ENCODE measurements at regions not wholly inside any gene's neighbourhood (a gene's known extent, or its start where the extent isn't known, plus 50 kb on each side); places are given as distances from the start of the nearest gene placed in this dataset.

DNA sequence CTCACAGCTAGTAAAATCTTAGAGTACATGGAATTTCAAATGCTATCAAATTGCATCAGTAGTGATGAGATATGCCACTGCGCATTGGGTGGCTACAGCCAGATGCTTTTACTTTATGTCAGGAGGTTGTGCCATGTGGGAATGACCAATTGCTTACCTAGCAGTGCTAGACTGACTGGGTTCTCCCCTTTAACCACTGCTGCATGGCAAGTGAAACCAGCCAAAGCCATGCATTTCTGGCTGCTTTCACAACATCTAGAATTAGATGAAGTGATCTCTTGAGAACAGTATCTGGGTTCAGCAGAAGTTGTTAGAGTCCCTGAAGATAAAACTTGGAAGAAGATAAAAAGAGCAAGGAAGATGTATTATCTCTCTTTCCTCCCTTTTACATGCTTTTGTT lies 1174.2 kb upstream of the CDH2 start:
- Histone ChIP-seq H3K4me2 (no peak overlapping the region), H3K9me3 (no peaks in the 10 kb centered on the region; the same call in 1 of the 2 replicates), H3K27ac (no peak overlapping the region), H3K9ac (no peak overlapping the region), H3K27me3 (no peaks in the 10 kb centered on the region), H3K36me3 (no peaks in the 10 kb centered on the region), H4K20me1 (no peaks in the 10 kb centered on the region), H3K4me1 (no peaks in the 10 kb centered on the region), H3K4me3 (no peak overlapping the region)
- TF ChIP-seq Cebpa-rat (IDR thresholded peaks at IDR 0.05) = no peak

DNA sequence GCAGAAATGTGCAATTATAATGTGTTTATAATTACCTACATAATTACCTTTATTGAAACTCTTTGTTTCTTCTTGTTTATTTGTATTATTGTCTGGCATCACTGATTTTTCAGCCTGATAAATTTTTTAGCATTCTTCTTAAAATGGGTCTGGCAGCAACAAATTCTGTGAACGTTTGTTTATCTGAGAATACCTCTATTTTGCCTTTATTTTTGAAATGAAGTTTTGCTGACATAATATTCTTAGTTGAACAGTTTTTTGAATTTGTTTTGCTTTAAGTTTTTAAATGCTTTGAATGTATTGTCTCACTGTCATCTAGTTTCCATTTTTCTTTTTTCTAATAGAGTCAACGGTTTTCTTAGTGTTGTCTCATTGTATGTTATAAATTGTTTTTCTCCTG lies 1152.0 kb upstream of the CDH2 start:
- Histone ChIP-seq H3K9me3 (no peaks in the 10 kb centered on the region), H3K4me2 (no peak overlapping the region), H4K20me1 (no peaks in the 10 kb centered on the region), H3K4me1 (no peaks in the 10 kb centered on the region), H3K36me3 (no peaks in the 10 kb centered on the region), H3K4me3 (no peak overlapping the region), H3K27ac (no peak overlapping the region), H3K27me3 (no peaks in the 10 kb centered on the region), H3K9ac (no peak overlapping the region)
- no peak for TF ChIP-seq Cebpa-rat (IDR thresholded peaks at IDR 0.05)

- no peaks in the 10 kb centered on the region for H3K4me1 ChIP-seq
- no peak overlapping the region for H3K9ac ChIP-seq
- no peak overlapping the region for H3K27ac ChIP-seq
- H3K9me3 ChIP-seq = no peaks in the 10 kb centered on the region
- TF ChIP-seq Cebpa-rat (IDR thresholded peaks at IDR 0.05) = no peak
- no peak overlapping the region for H3K4me3 ChIP-seq
- H3K4me2 ChIP-seq = no peak overlapping the region
- no peaks in the 10 kb centered on the region for H3K36me3 ChIP-seq
- no peaks in the 10 kb centered on the region for H3K27me3 ChIP-seq
- H4K20me1 ChIP-seq = no peaks in the 10 kb centered on the region
Measured at GRCh38 chr18:29326214-29326613, 1149.3 kb upstream of the CDH2 start.

DNA sequence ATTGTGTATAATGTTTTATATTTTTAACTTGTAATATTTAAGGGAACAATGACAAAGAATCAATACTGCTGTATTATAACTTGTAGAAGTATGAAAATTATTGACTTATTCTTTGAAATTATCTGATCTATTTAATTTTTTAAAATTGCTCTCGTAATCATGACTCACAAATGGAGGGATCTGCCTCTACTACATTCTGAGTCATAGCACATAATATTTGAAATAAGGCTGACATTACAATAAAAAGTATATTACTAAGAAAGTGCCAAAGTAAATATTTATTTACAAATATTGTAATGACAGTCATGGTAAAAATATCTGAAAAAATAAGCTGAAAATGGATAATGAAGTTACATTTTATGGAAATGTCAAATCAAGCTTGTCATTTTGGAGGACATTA lies 1144.6 kb upstream of the CDH2 start:
- Histone ChIP-seq H3K27ac (no peak overlapping the region), H3K36me3 (no peaks in the 10 kb centered on the region), H3K4me2 (no peak overlapping the region), H3K27me3 (no peaks in the 10 kb centered on the region), H3K9me3 (no peaks in the 10 kb centered on the region), H4K20me1 (no peaks in the 10 kb centered on the region), H3K4me3 (no peak overlapping the region), H3K4me1 (no peaks in the 10 kb centered on the region), H3K9ac (no peak overlapping the region)
- TF ChIP-seq Cebpa-rat (IDR thresholded peaks at IDR 0.05) = no peak

DNA sequence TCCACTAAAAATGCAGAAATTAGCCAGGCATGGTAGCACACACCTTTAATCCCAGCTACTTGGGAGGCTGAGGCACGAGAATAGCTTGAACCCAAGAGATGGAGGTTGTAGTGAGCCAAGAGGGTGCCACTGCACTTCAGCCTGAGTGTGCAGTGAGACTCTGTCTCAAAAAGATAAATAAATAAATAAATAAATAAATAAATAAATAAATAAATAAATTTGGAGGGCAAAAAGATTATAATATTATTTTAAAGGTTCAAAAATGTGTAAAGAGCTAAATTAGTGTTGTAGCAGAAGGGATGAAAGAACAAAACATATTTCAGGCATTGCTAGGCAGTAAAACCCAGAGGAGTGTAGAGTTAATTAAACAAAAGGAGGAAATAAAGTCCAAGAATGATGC lies 1136.4 kb upstream of the CDH2 start:
- Histone ChIP-seq H3K36me3 (no peaks in the 10 kb centered on the region), H3K9me3 (no peaks in the 10 kb centered on the region), H4K20me1 (no peaks in the 10 kb centered on the region), H3K4me3 (no peak overlapping the region), H3K4me1 (no peaks in the 10 kb centered on the region), H3K27me3 (no peaks in the 10 kb centered on the region), H3K27ac (no peak overlapping the region), H3K9ac (no peak overlapping the region), H3K4me2 (no peak overlapping the region)
- no peak for TF ChIP-seq Cebpa-rat (IDR thresholded peaks at IDR 0.05)

DNA sequence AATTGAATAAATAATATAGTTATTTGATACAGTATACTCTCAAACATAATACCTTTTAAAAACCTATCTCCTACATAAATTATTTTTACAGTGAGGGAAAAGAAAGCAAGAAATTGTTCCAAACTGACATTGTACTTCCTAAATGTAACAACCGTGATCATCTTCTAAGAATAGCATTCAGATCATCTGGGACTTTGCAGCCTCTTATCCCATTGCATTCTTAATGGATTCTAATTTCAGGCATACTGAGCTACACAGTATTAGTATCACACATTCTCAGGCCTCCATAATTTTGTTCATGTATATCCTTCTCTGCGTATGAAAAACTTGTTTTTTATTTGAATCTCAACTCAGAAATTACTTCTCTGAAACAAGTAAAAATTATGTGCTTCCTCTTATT lies 1134.7 kb upstream of the CDH2 start:
- no peak for TF ChIP-seq Cebpa-rat (IDR thresholded peaks at IDR 0.05)
- Histone ChIP-seq H3K9me3 (no peaks in the 10 kb centered on the region), H4K20me1 (no peaks in the 10 kb centered on the region), H3K36me3 (no peaks in the 10 kb centered on the region), H3K9ac (no peak overlapping the region), H3K4me2 (no peak overlapping the region), H3K4me3 (no peak overlapping the region), H3K27ac (no peak overlapping the region), H3K27me3 (no peaks in the 10 kb centered on the region), H3K4me1 (no peaks in the 10 kb centered on the region)

DNA sequence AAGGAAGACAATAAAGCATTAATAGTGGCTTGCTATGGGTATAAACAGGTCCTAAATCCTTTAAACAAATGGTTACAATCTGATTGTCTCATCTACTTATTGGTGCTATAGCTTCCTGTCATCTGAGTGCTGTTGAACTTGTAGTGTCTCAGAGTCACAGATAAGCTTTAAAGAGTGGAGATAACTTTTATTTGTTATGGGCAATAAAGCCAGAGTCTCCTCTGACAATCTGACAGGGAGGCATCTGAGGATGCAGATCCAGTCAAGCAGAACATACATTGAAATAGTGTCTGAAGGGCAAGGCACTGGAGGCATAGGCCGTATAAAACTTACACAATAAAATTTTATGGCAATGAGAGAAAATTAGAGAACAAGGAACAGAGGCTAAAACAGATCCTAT lies 1132.4 kb upstream of the CDH2 start:
- no peak for TF ChIP-seq Cebpa-rat (IDR thresholded peaks at IDR 0.05)
- H4K20me1 ChIP-seq = no peaks in the 10 kb centered on the region
- no peaks in the 10 kb centered on the region for H3K9me3 ChIP-seq
- H3K36me3 ChIP-seq = no peaks in the 10 kb centered on the region
- H3K27ac ChIP-seq = no peak overlapping the region
- H3K27me3 ChIP-seq = no peaks in the 10 kb centered on the region
- H3K4me1 ChIP-seq = no peaks in the 10 kb centered on the region
- H3K9ac ChIP-seq = no peak overlapping the region
- H3K4me3 ChIP-seq = no peak overlapping the region
- no peak overlapping the region for H3K4me2 ChIP-seq

GRCh38 chr18:29307982-29308381 lies 1131.1 kb upstream of the CDH2 start:
- TF ChIP-seq Cebpa-rat (IDR thresholded peaks at IDR 0.05) = no peak
- no peak overlapping the region for H3K4me2 ChIP-seq

DNA sequence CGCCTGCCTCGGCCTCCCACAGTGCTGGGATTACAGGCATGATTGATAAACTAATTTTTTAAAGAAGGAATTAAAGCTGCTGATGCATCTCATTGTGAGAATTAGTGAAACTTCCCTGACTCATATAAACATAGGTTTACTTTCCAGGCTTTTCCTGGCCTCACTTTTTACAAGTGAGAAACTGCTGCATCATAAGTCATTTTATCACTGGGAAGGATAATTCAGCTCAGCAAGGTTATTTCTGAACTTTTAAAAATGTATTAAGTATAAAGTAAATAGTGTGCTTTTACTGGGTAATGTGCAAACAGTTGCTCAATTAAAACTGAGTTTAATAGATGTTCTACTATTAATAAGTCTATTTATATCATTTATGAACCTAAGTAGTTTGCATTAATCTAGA lies 1130.3 kb upstream of the CDH2 start:
- no peak overlapping the region for H3K27ac ChIP-seq
- no peaks in the 10 kb centered on the region for H4K20me1 ChIP-seq
- TF ChIP-seq Cebpa-rat (IDR thresholded peaks at IDR 0.05) = no peak
- no peak overlapping the region for H3K4me2 ChIP-seq
- no peaks in the 10 kb centered on the region for H3K4me1 ChIP-seq
- no peaks in the 10 kb centered on the region for H3K9me3 ChIP-seq
- no peaks in the 10 kb centered on the region for H3K36me3 ChIP-seq
- H3K9ac ChIP-seq = no peak overlapping the region
- H3K27me3 ChIP-seq = no peaks in the 10 kb centered on the region
- no peak overlapping the region for H3K4me3 ChIP-seq

More at GRCh38 chr18:29307982-29308381, 1131.1 kb upstream of the CDH2 start:
- H3K27me3 ChIP-seq = no peaks in the 10 kb centered on the region
- H3K27ac ChIP-seq = no peak overlapping the region
- H3K4me3 ChIP-seq = no peak overlapping the region
- H3K9ac ChIP-seq = no peak overlapping the region
- H4K20me1 ChIP-seq = no peaks in the 10 kb centered on the region
- no peaks in the 10 kb centered on the region for H3K9me3 ChIP-seq
- no peaks in the 10 kb centered on the region for H3K36me3 ChIP-seq
- H3K4me1 ChIP-seq = no peaks in the 10 kb centered on the region

DNA sequence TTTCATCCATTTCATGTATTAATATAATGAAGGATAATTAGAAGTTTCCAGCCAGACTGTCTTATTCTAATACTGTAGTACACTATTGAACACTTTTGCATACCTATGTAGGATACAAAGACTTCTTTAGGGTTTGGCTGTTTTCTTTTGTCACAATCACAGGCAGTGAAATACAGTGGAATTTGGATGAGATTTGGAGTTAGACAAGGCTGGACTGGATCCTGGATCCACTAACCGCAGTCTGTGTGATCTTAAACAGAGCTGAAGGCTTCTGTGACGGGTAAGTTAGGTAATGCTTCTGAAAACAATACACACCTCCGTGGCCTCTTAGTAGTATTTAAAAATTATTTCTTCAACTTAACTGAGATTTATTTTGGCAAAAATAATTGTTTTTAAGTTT lies 1128.6 kb upstream of the CDH2 start:
- H3K4me2 ChIP-seq = no peak overlapping the region

GRCh38 chr18:29301048-29301447 lies 1124.1 kb upstream of the CDH2 start:
- Histone ChIP-seq H3K4me1 (no peaks in the 10 kb centered on the region), H3K27ac (no peak overlapping the region), H4K20me1 (no peaks in the 10 kb centered on the region), H3K9ac (no peak overlapping the region), H3K9me3 (no peaks in the 10 kb centered on the region), H3K4me3 (no peak overlapping the region), H3K36me3 (no peaks in the 10 kb centered on the region), H3K27me3 (no peaks in the 10 kb centered on the region), H3K4me2 (no peak overlapping the region)
- TF ChIP-seq Cebpa-rat (IDR thresholded peaks at IDR 0.05) = no peak

More for the DNA sequence above, 1128.6 kb upstream of the CDH2 start:
- Histone ChIP-seq H3K27ac (no peak overlapping the region), H3K9me3 (no peaks in the 10 kb centered on the region), H3K27me3 (no peaks in the 10 kb centered on the region), H4K20me1 (no peaks in the 10 kb centered on the region), H3K4me1 (no peaks in the 10 kb centered on the region), H3K36me3 (no peaks in the 10 kb centered on the region), H3K9ac (no peak overlapping the region), H3K4me3 (no peak overlapping the region)
- no peak for TF ChIP-seq Cebpa-rat (IDR thresholded peaks at IDR 0.05)
